ENCODE measurements at regions not wholly inside any gene's neighbourhood (a gene's known extent, or its start where the extent isn't known, plus 50 kb on each side); places are given as distances from the start of the nearest gene placed in this dataset.

GRCh38 chr1:30258471-30258870 is 464.9 kb downstream of the MATN1 start:
- TF ChIP-seq, protein P1, sequence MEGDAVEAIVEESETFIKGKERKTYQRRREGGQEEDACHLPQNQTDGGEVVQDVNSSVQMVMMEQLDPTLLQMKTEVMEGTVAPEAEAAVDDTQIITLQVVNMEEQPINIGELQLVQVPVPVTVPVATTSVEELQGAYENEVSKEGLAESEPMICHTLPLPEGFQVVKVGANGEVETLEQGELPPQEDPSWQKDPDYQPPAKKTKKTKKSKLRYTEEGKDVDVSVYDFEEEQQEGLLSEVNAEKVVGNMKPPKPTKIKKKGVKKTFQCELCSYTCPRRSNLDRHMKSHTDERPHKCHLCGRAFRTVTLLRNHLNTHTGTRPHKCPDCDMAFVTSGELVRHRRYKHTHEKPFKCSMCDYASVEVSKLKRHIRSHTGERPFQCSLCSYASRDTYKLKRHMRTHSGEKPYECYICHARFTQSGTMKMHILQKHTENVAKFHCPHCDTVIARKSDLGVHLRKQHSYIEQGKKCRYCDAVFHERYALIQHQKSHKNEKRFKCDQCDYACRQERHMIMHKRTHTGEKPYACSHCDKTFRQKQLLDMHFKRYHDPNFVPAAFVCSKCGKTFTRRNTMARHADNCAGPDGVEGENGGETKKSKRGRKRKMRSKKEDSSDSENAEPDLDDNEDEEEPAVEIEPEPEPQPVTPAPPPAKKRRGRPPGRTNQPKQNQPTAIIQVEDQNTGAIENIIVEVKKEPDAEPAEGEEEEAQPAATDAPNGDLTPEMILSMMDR (IDR thresholded peaks at IDR 0.05) = no peak
- no peak for TF ChIP-seq POLR2A (IDR thresholded peaks at IDR 0.05)
- TF ChIP-seq EP300 (IDR thresholded peaks at IDR 0.05) = no peak
